ENCODE measurements at regions not wholly inside any gene's neighbourhood (a gene's known extent, or its start where the extent isn't known, plus 50 kb on each side); places are given as distances from the start of the nearest gene placed in this dataset.

- Mint-ChIP-seq H3K9me3 (no peaks in the 10 kb centered on the region; the same call in 2 of the 3 replicates), H3K4me3 (no peak overlapping the region), H3K27ac (no peak overlapping the region), H3K4me1 (no peaks in the 10 kb centered on the region), H3K27me3 (ENCODE audit: insufficient read depth, low read depth, poor library complexity) (peaks cover 2% of the 10 kb centered on the region), H3K36me3 (ENCODE audit: low read depth) (no peaks in the 10 kb centered on the region)
- H3K36me3 ChIP-seq (ENCODE audit: insufficient read depth), result no peaks in the 10 kb centered on the region
- H3K4me3 ChIP-seq, result no peak overlapping the region
- H3K27ac ChIP-seq (ENCODE audit: low read depth), result no peak overlapping the region
- no peaks in the 10 kb centered on the region for H3K9me2 ChIP-seq (ENCODE audit: insufficient read depth)
- no peaks in the 10 kb centered on the region for H3F3A ChIP-seq (replicated peaks; ENCODE audit: low read depth)
- ATAC-seq, result no peak
- no peaks in the 10 kb centered on the region for H3K79me2 ChIP-seq (replicated peaks; ENCODE audit: insufficient read depth)
- H3K4me2 ChIP-seq, result no peak overlapping the region
- H2AFZ ChIP-seq, result peak overlapping the region; percentile 73
- no peak for TF ChIP-seq EZH2 (IDR thresholded peaks at IDR 0.05; ENCODE audit: low read depth, unreplicated experiment)
- TF ChIP-seq ZNF462 (CRISPR knock-in tag; IDR thresholded peaks at IDR 0.05), result no peak
- no peak for TF ChIP-seq POLR2AphosphoS5 (IDR thresholded peaks at IDR 0.05; ENCODE audit: low read depth)
- no peak for TF ChIP-seq NANOG (IDR thresholded peaks at IDR 0.05; ENCODE audit: borderline replicate concordance)
- no peak for TF ChIP-seq EZH2phosphoT487 (IDR thresholded peaks at IDR 0.05; ENCODE audit: unreplicated experiment)
- no peak for TF ChIP-seq ZNF331 (CRISPR knock-in tag; IDR thresholded peaks at IDR 0.05; ENCODE audit: low read depth)
- no peak for TF ChIP-seq STAT1 (IDR thresholded peaks at IDR 0.05; ENCODE audit: unreplicated experiment)
- no peak for TF ChIP-seq ZNF114 (CRISPR knock-in tag; IDR thresholded peaks at IDR 0.05)
- no peak for TF ChIP-seq ETS1 (IDR thresholded peaks at IDR 0.05)
- TF ChIP-seq CREB1 (CRISPR knock-in tag; IDR thresholded peaks at IDR 0.05; ENCODE audit: low read depth), result no peak
- no peak for TF ChIP-seq JUNB (IDR thresholded peaks at IDR 0.05; ENCODE audit: unreplicated experiment)
- TF ChIP-seq REST (IDR thresholded peaks at IDR 0.05; ENCODE audit: unreplicated experiment), result no peak
- TF ChIP-seq CTCF (conservative IDR thresholded peaks at IDR 0.05; ENCODE audit: low read depth in 2 of 2), result no peak
- no peak for DNase-seq (ENCODE audit: low spot score)
- no peaks in the 10 kb centered on the region for H3K27me3 ChIP-seq (ENCODE audit: insufficient read depth)
- H3K4me1 ChIP-seq (ENCODE audit: insufficient read depth), result no peaks in the 10 kb centered on the region
- no peaks in the 10 kb centered on the region for H4K20me1 ChIP-seq (replicated peaks; ENCODE audit: insufficient read depth)
These were observed 69.0 kb upstream of the KMT2C start for GRCh38 chr7:152504816-152505215.
